Common myeloid progenitor, CD34-positive (primary cell): ENCODE measurements at regions not wholly inside any gene's neighbourhood (a gene's known extent, or its start where the extent isn't known, plus 50 kb on each side); places are given as distances from the start of the nearest gene placed in this dataset.

Source experiments
- CTCF ChIA-PET: fragments of 350-600 bp; sonication (Branson Sonifier 250); formaldehyde crosslinking; loops from one replicate; lab custom pipeline; 2021; ENCODE audit warnings: antibody characterized with exemption; lab: Charles Lee
- POLR2A ChIA-PET: fragments of 350-600 bp; sonication (Branson Sonifier 250); formaldehyde crosslinking; loops from one replicate; lab custom pipeline; 2021; ENCODE audit warnings: antibody characterized with exemption; lab: Charles Lee
- DNase-seq, 3 donors: peaks; one replicate each; pipeline versions ENCODE4 v3.0.0 to v3.0.0-alpha.2; 2013
- H3K27ac ChIP-seq, 2 experiments: 1 replicate in 1 of 2; 2 replicates in 1 of 2; pipeline ENCODE4 v1.7.0; 2013; ENCODE audit warnings: inconsistent platforms in 2 of 2, low read length in 2 of 2, mild to moderate bottlenecking in 2 of 2, low read depth in 1 of 2, moderate library complexity in 1 of 2; ENCODE audit not compliant: severe bottlenecking in 2 of 2, insufficient read depth in 1 of 2, poor library complexity in 1 of 2
- H3K27me3 ChIP-seq, 5 experiments: replicated peaks in 2 of 5; 1 replicate in 3 of 5; 2 replicates in 2 of 5; pipeline versions ENCODE4 v1.6.1 to v1.7.0; 2013; ENCODE audit warnings: low read length in 4 of 5, mild to moderate bottlenecking in 2 of 5, moderate library complexity in 2 of 5, inconsistent platforms in 1 of 5; ENCODE audit not compliant: insufficient read depth in 5 of 5, control insufficient read depth in 4 of 5
- H3K36me3 ChIP-seq, 4 experiments: 1 replicate in 2 of 4; 2 replicates in 2 of 4; pipeline versions ENCODE4 v1.6.1 to v1.7.0; 2013; ENCODE audit warnings: low read length in 3 of 4, control low read depth in 1 of 4, mild to moderate bottlenecking in 1 of 4; ENCODE audit not compliant: control insufficient read depth in 4 of 4, insufficient read depth in 4 of 4
- H3K4me1 ChIP-seq, 4 experiments: 1 replicate in 3 of 4; 2 replicates in 1 of 4; pipeline versions ENCODE4 v1.6.1 to v1.7.1; 2013; ENCODE audit warnings: low read length in 3 of 4, mild to moderate bottlenecking in 3 of 4, control low read depth in 1 of 4, inconsistent platforms in 1 of 4, moderate library complexity in 1 of 4; ENCODE audit not compliant: control insufficient read depth in 4 of 4, insufficient read depth in 4 of 4; ENCODE audit errors: control extremely low read depth in 1 of 4
- H3K4me3 ChIP-seq, 7 experiments: 1 replicate in 4 of 7; 2 replicates in 3 of 7; pipeline versions ENCODE4 v1.5.1 to v1.7.0; 2013; ENCODE audit warnings: mild to moderate bottlenecking in 7 of 7, low read length in 6 of 7, moderate library complexity in 6 of 7, inconsistent platforms in 2 of 7, low read depth in 2 of 7, control low read depth in 1 of 7; ENCODE audit not compliant: insufficient read depth in 4 of 7, control insufficient read depth in 1 of 7; ENCODE audit errors: extremely low read depth in 1 of 7
- H3K9me3 ChIP-seq, 5 experiments: 1 replicate in 4 of 5; 2 replicates in 1 of 5; pipeline versions ENCODE4 v1.6.1 to v1.7.1; 2013; ENCODE audit warnings: low read length in 4 of 5, mild to moderate bottlenecking in 2 of 5, inconsistent platforms in 1 of 5, low read depth in 1 of 5, moderate library complexity in 1 of 5; ENCODE audit not compliant: control insufficient read depth in 4 of 5, insufficient read depth in 2 of 5; ENCODE audit errors: control extremely low read depth in 1 of 5
- WGBS: methylation state at CpG from one replicate; pipeline ENCODE4 v1.1.5; 2013; ENCODE audit not compliant: insufficient coverage; 5-methylcytosine and 5-hydroxymethylcytosine counted together

- POLR2A ChIA-PET = no interaction called here
- peaks cover 0 to 9% (median 5%) of the 10 kb centered on the region in 4 experiments for H3K4me1 ChIP-seq
These were observed 188.7 kb downstream of the ETS1 start for GRCh38 chr11:128398517-128399250.

GRCh38 chr11:128397362-128397761, 190.0 kb downstream of the ETS1 start:
- DNase-seq = no peak
- ChIA-PET CTCF (interaction anchor here (1.1 to 1.2 kb wide), 2 partner anchors 15 to 24 kb away, joined by 3 to 4 read pairs; no protein-coding TSS in a partner anchor), POLR2A (no interaction called here)
- no peaks in the 10 kb centered on the region for H3K9me3 ChIP-seq
- peaks cover 0 to 9% (median 5%) of the 10 kb centered on the region in 4 experiments for H3K4me1 ChIP-seq
- H3K4me3 ChIP-seq = no peak overlapping the region
- no peak overlapping the region for H3K27ac ChIP-seq
- no CpG with 5 or more reads among the region's 3 CpGs for WGBS
- H3K27me3 ChIP-seq = no peaks in the 10 kb centered on the region
- no peaks in the 10 kb centered on the region for H3K36me3 ChIP-seq

More at GRCh38 chr11:128398517-128399250, 188.7 kb downstream of the ETS1 start:
- H3K27me3 ChIP-seq = no peaks in the 10 kb centered on the region
- CTCF ChIA-PET = interaction anchor here (0.7 to 0.9 kb wide), 2 partner anchors 12 to 106 kb away, joined by 3 read pairs; no protein-coding TSS in a partner anchor
- no peak overlapping the region for H3K27ac ChIP-seq
- H3K36me3 ChIP-seq = no peaks in the 10 kb centered on the region
- no peaks in the 10 kb centered on the region for H3K9me3 ChIP-seq
- WGBS = 96% methylated on average over 2 of the region's 2 CpGs
- DNase-seq = peak in 2 of 3 donors; percentile 12 to 24
- H3K4me3 ChIP-seq = no peak overlapping the region

DNA sequence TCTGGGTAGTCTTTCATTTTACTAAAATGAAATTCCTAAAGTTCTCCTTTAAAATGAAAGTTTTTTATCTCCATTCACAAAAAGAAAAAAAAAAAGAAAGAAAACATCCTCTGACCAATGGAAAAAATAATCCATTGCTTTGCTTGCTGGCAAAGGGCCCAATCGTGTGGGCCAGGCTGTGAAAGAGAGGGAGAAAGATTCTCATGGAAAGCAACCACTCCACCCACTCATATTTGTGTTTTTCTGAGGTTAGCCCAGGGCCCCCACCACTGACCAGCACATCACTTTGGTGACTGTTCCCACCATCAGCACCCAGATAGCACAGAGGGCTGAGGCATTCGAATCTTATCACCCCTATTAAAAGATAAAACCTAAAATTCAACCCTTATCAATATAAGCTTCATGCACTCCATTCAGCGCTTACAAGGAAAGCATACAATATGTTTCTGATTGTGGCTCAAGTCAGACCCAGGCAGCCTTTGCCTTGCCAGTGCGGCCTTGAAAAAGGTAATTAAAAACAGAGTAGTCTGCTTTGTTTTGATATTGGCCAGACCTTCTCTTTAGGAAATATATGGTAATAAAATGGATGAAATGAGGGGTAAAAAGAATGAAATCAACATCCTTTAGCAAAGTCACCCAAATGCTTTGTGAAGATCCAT, 192.8 kb downstream of the ETS1 start:
- no peaks in the 10 kb centered on the region for H3K36me3 ChIP-seq
- H3K27me3 ChIP-seq = no peaks in the 10 kb centered on the region
- no peak overlapping the region for H3K27ac ChIP-seq
- H3K9me3 ChIP-seq = no peaks in the 10 kb centered on the region
- CTCF ChIA-PET = interaction anchor here (1.2 kb wide), 1 partner anchor 19 kb away, joined by 5 read pairs; no protein-coding TSS in a partner anchor
- no peak overlapping the region for H3K4me3 ChIP-seq
- POLR2A ChIA-PET = no interaction called here
- DNase-seq = no peak
- peaks cover 0 to 9% (median 4%) of the 10 kb centered on the region in 4 experiments for H3K4me1 ChIP-seq
- 100% methylated on average over 3 of the region's 4 CpGs for WGBS

- ChIA-PET POLR2A (no interaction called here), CTCF (interaction anchor here (1.0 kb wide), 1 partner anchor 9 kb away, joined by 5 read pairs; no protein-coding TSS in a partner anchor)
These were observed 195.1 kb downstream of the ETS1 start for GRCh38 chr11:128392259-128392658.

DNA sequence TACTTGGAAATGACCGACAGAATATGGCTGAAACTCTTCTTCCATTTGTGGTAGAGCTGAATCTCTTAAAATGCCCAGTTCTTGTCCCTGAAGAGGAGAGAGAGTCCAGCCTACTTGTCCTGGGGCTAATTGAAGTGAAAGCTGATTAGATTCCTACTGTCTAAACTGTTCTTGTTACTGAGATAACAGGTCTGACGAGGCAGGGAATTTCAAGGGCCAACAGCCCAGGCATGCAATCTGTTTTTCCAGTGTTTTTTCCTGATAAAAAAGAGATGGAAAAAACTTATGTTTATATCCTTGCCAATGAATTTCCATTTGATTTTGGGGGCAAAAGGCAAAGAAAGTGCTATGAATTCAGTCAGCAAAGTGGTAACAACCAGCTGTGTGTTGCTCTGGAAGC, 195.5 kb downstream of the ETS1 start:
- ChIA-PET POLR2A (no interaction called here), CTCF (interaction anchor here (0.8 to 1.0 kb wide), 2 partner anchors 10 to 19 kb away, joined by 3 to 5 read pairs; no protein-coding TSS in a partner anchor)
- WGBS = 100% methylated on average over 1 of the region's 2 CpGs
- Histone ChIP-seq H3K4me1 (no peaks in the 10 kb centered on the region), H3K27ac (no peak overlapping the region), H3K9me3 (no peaks in the 10 kb centered on the region), H3K4me3 (no peak overlapping the region), H3K27me3 (no peaks in the 10 kb centered on the region), H3K36me3 (no peaks in the 10 kb centered on the region)
- DNase-seq = no peak

More at GRCh38 chr11:128392259-128392658, 195.1 kb downstream of the ETS1 start:
- H3K27me3 ChIP-seq = no peaks in the 10 kb centered on the region
- H3K27ac ChIP-seq = no peak overlapping the region
- no peaks in the 10 kb centered on the region for H3K36me3 ChIP-seq
- DNase-seq = no peak
- H3K4me1 ChIP-seq = no peaks in the 10 kb centered on the region
- WGBS = 100% methylated on average over 2 of the region's 2 CpGs
- no peak overlapping the region for H3K4me3 ChIP-seq
- no peaks in the 10 kb centered on the region for H3K9me3 ChIP-seq

DNA sequence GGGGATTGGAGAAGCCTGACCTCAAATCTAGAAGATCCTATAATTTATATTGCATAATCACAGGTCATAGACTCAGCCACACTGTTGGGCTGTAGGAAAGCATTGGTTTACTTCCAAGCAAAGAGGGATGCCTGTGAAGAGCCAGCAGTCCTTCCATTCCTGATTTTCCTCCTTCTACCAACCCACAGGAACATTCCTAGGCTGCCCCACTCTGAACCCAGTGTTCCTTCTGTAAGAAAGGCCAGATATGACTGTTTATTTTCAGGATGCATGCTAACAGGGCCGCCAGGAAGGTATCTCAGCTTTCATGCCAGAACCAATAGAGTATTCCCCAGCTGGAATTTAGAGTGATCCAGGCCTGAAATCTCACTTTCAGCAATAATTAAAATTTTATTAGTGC, 197.1 kb downstream of the ETS1 start:
- ChIA-PET CTCF (no interaction called here), POLR2A (no interaction called here)
- no peak overlapping the region for H3K4me3 ChIP-seq
- H3K27me3 ChIP-seq = no peaks in the 10 kb centered on the region
- H3K4me1 ChIP-seq = no peaks in the 10 kb centered on the region
- no CpG with 5 or more reads among the region's 1 CpG for WGBS
- DNase-seq = no peak
- H3K27ac ChIP-seq = no peak overlapping the region
- H3K9me3 ChIP-seq = no peaks in the 10 kb centered on the region
- no peaks in the 10 kb centered on the region for H3K36me3 ChIP-seq

GRCh38 chr11:128389461-128389976, 197.8 kb downstream of the ETS1 start:
- no peaks in the 10 kb centered on the region for H3K4me1 ChIP-seq
- CTCF ChIA-PET = no interaction called here
- 100% methylated on average over 7 of the region's 7 CpGs for WGBS
- H3K36me3 ChIP-seq = no peaks in the 10 kb centered on the region
- H3K4me3 ChIP-seq = no peak overlapping the region
- POLR2A ChIA-PET = no interaction called here
- DNase-seq = no peak
- H3K9me3 ChIP-seq = no peaks in the 10 kb centered on the region
- H3K27ac ChIP-seq = no peak overlapping the region
- H3K27me3 ChIP-seq = no peaks in the 10 kb centered on the region
